COR-L47 (cell line): ENCODE measurements at regions not wholly inside any gene's neighbourhood (a gene's known extent, or its start where the extent isn't known, plus 50 kb on each side); places are given as distances from the start of the nearest gene placed in this dataset.

Experiments used
- DNase-seq: peaks from one replicate; lab custom pipeline; 2025; lab: John Stamatoyannopoulos, UW

DNA sequence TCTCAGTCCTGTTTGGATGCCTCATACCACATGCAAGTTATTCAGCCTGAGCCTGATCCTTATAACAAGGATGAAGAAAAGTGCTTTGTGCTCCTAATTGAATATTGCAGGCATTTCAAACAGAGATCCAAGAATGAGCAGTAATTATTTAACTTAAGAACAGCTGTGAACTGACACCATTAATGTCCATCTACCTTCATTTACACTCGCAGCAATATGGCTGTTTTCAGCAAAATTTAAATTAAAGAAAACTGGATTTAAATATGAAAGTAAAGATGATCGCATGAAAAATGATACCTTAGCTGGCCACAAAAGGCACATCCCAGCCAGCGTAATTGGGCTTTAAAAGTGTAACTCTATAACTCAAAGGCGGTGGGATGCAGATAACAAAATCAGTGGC, 466.3 kb downstream of the GALC start:
- DNase-seq: no peak

DNA sequence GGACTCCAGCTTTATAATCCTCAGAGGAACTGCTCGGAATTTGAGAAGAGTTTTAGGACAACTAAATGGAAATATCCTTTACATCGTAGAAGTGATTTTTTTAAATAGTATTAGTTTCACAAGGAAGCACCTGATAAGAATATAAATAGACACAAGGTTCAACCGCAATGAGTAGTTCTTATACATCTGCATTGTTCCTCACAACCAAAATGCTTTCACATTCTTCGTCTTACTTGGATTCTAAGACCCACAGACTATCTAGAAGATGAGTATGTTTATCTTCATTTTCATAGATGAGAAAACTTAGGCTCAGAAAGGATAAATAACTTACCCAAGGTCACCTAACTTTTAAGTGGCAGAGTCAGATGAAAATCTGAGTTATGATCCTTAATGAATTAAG, 469.0 kb downstream of the GALC start:
- no peak for DNase-seq

- no peak for DNase-seq
Measured at GRCh38 chr14:87522575-87522974, 470.4 kb downstream of the GALC start.

DNA sequence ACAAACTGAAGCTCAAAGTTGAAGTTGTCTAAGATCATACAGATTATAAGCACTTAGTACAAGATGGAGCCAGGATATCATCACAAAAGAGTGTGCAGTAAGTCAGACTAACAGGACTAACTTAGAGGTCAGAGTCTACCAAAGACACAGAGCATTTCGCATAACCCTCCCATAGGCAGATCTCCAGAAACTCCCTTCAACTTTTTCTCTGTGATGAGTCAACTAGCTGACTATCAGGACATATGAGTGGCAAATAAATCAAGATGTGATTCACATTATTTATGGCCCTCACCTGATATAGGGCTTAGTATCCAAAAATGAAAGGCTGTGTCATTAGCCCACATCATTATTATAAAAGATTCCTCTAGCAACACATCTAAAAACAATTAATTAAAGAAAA, 484.6 kb downstream of the GALC start:
- DNase-seq: no peak

GRCh38 chr14:87503711-87504110, 489.3 kb downstream of the GALC start:
- DNase-seq: no peak

- no peak for DNase-seq
Measured at GRCh38 chr14:87497301-87497700, 495.7 kb downstream of the GALC start.

DNA sequence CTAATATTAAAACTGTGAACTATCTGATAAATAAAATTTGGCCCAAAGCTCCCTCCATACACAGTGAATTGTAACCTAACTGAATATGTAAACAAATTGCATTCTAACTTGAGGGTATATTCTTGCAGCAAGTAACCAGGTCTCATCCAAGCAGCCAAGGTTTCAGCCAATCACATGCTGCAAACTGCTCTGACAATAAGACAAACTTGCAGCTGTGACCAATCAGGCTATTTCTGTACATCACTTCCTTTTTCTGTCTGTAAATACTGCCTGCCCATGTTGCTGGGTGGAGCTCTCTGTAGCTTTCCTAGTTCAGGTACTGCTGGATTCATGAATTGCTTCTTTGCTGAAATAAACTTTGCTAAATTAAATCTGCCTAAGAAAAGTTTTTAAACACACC, 499.0 kb downstream of the GALC start:
- no peak for DNase-seq

DNA sequence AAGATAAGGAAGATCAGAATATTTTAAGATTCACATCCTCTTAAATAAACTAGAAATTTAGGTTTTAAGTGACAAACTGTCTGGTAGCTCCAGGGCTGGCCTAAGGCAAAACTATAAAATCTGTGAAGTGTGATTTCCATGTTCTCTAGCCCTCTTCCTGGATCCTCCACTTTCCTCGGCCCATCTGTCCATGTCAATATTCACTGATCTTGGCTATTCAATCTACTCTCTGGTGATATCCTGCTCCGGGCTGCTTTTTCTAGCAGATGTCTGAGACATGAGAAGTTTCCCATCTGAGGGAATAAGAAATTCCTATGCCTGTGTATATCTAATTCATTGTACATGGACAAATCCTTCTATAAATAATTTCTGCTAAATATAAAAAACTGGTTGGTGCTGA, 500.4 kb downstream of the GALC start:
- DNase-seq: no peak

GRCh38 chr14:87491816-87492215, 501.2 kb downstream of the GALC start:
- no peak for DNase-seq

GRCh38 chr14:87489196-87489819, 503.7 kb downstream of the GALC start:
- no peak for DNase-seq

- no peak for DNase-seq
Measured at GRCh38 chr14:87483271-87484260, 509.4 kb downstream of the GALC start.

DNA sequence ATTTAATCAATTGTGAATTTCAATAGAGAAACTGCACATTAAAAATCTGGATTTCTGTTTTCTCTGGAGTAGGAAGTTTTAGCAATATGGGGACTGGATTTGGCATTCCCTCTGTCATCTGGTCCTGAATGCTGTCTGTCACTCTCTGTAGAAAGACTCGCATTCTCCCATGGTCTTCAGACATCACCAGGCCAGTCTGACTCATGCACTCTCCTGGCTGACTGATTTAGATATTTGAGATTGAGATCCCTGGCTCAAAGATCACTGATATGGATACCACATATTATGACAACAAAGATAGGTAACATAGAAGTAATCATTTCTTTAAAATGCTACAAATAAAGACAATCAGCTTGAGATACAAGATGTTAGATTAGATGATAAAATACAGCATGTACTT, 524.5 kb downstream of the GALC start:
- no peak for DNase-seq

GRCh38 chr14:87467578-87467977, 525.4 kb downstream of the GALC start:
- DNase-seq: no peak

DNA sequence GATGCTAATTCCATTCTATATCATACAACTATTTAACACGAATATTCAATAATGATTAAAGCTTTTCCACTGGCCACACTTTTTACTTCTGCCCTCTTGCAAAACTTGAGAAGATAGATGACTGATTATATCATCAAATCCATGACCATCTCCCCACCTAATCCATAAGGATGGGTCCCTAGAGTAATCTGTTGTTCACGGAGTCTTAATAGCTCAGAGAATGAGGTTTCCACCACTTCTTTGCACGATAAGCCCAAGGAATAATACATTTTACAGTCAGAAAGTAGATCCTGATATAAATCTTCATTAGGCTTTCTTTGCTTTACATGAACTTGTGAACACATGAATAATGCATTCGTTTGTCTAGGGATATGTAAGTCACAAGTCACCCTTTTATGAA, 527.2 kb downstream of the GALC start:
- no peak for DNase-seq

GRCh38 chr14:87461704-87462103, 531.3 kb downstream of the GALC start:
- peak; percentile 21 for DNase-seq

DNA sequence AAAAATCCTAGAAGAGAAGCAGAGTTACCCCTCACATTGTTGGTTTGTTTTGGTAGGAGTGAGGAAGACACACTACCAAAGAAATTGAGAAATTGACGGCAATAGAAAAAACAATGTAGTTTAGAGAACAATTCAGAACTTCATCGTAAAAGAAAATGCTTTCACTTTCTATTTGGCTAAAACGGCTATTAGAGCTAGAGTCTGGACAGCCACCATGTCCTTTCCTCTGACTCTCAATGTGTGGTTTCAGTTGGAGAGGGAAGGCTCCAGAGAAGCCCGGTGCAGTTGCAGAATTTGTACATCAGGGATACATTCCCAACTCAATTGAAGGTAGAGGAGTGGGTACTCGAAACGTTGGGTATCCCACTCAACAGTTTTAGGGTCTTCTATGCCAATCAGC, 535.3 kb downstream of the GALC start:
- no peak for DNase-seq

DNA sequence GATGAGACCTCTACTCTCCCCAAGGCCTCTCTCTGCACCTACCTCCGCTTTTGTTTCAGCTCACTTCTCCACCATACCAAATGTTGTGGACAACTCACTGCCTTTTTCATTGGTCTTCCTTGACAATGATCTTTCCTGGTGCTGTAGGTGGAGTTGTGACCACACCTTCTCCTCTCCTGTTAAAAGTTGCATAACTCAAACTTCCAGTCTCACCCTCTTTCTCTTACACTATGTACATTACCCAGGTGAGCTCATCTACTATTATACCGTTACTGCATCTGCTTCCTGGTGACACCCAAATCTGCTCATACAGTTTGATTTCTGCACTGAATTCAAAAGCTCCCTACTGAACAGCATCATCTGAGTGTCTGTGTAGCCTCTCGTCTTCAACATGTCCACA, 542.8 kb downstream of the GALC start:
- DNase-seq: no peak

DNA sequence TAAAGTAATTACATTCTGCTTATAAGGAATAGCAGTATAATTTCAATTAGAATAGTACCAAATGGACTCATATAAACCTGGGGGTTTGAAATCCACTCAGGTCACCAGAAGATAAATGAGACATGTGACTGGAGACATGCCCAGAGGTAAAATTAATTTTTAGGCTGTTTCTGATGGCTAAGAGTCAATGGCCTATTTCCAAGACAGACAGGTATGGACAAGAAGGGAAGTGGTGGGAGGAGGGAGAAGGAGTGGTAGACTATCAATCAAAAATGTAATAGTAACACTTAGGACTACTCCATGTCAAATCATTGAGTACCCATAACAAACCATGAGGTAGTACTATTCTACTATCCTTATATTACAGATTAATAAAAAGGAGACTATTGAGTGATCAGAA, 544.0 kb downstream of the GALC start:
- no peak for DNase-seq

DNA sequence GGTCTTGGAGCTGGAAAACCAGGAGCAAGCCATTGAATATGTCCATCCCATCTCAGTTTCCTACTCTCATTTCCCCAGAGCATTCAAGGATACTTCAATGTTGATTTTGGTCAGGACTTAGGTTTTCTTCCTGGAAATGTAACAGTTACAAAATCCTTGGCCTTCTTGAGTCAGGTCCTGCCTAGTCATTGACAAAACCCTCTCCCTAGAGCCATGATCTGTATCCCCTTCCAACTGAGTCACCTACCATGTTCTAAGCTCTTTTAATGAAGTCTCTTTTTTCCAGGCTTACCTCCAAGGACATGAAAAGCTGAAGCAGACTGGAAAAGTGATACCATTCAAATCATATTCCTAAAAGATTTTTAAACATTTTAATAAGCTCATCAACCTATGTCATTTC, 549.2 kb downstream of the GALC start:
- DNase-seq: no peak

- DNase-seq: no peak
Measured at GRCh38 chr14:87443039-87443438, 549.9 kb downstream of the GALC start.

DNA sequence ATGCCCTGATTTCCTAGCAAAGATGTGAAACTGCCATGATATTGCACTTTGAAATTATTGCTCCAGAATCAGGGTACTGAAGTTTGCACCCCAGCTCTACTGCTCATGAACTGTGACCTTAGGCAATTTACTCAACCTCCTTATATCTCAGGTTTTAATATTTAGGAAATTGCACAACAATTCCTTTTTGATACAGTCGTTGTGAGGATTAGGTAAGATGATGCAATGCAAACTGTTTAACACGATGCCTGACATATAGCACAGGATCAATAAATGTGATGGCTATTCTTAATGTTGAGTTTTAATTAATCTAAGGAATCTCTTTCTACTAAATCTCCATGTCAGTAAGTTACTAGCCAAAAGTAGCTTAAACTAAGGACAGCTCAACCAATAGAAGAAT, 555.8 kb downstream of the GALC start:
- no peak for DNase-seq

- DNase-seq: peak; percentile 41
Measured at GRCh38 chr14:87434680-87435079, 558.3 kb downstream of the GALC start.

- no peak for DNase-seq
Measured at GRCh38 chr14:87434011-87434410, 559.0 kb downstream of the GALC start.

GRCh38 chr14:87432698-87433097, 560.3 kb downstream of the GALC start:
- no peak for DNase-seq
